GM21619 (cell line): ENCODE measurements at regions not wholly inside any gene's neighbourhood (a gene's known extent, or its start where the extent isn't known, plus 50 kb on each side); places are given as distances from the start of the nearest gene placed in this dataset.

Experiments
- ATAC-seq: cut with Tn5 transposase; IDR thresholded peaks from one replicate; pipeline ENCODE4 v1.9.1; 2021; ENCODE audit not compliant: unreplicated experiment

DNA sequence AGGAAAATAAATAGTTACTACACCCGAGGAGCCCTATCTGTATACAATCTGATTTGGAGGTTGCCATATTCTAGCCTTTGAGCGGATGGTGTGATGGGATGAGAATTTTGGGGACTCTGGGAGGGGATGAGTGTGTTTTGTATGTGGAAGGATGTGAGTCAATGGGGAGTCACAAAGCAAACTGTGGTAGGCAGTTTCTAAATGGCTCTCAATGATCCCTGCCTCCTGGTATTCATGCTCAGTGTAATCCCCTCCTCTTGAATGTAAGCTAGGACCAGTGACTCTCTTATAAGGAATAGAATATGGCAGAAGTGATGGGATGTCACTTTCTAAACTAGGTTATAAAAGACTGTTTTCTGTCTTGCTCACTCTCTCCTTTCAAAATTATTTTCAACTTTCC lies 205.7 kb upstream of the RIOK2 start:
- no peak for ATAC-seq

DNA sequence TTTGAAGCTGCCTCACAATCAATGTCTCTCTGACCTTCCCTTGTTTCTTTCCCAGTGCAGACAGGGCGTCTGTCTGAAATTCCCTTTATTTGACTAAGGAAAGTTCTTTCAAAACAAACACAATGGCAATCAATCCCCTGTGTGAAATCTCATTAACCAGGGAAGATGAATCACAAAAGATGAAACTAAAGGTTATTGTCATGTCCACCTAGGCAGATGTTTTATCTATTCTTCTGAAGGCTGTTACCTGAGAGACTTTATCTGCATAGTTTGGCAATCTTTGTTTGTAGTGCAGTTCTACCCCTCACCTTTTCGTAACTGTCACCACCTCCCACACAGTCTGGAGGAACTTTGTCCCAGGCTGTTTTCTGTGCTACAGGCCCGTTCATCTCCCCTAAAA lies 217.5 kb upstream of the RIOK2 start:
- no peak for ATAC-seq

DNA sequence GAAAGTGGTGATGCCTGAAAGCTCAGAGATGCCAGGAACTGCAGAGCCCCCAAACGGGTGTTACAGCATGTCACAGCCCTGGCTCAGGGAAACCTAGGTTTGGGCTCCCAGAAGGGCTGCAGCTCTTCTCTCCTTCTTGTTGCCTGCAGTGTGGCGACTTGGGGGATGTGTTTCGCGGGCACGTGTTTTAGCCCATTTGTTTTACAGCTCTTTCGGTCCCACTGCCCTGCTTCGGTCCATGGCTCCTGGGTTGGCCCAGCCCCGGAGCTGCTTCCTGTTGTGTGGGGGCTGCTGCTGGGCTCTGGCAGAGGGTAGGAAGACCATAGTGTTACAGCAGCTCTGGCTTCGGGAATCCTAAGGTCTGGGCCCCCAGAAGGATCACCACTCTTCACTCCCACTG lies 222.9 kb upstream of the RIOK2 start:
- no peak for ATAC-seq

DNA sequence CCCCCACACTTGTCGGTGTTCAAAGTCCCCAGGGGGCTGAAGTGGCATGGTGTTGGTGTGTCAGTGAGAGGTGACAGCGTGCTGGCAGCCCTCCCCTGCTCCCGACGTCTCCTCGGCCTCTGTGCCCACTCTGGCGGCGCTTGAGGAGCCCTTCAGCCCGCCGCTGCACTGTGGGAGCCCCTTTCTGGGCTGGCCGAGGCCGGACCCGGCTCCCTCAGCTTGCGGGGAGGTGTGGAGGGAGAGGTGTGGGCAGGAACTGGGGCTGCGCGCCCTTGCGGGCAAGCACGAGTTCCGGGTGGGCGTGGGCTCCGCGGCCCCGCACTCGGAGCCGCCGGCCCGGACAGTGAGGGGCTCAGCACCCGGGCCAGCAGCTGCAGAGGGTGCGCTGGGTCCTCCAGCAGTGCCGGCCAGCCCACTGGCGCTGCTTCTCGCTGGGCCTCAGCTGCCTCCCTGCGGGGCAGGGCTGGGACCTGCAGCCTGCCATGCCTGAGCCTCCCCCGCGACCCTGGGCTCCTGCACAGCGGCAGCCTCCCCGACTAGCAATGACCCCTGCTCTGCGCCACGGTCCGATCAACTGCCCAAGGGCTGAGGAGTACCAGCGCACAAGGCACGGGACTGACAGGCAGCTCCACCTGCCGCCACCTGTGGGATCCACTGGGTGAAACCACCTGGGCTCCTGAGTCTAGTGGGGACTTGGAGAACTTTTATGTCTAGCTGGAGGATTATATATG lies 224.1 kb upstream of the RIOK2 start:
- no peak for ATAC-seq

DNA sequence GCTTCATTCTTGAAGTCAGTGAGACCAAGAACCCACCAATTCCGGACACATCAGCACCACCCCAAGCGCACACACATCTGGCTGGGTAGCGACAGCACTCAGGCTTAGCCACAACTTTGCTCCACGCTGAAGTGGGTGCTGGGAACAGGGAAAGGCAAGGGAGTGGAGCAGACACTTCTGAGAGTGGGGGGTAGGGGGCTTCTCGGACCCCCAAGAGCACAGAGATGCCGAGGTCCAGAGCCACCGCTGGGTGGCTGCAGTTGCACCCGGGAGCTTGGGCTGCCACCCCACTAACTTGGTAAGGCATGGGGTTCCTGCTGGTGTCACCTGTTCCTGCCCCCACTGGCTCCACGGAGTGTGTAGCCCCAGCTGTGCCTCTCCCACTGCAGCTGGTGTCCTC lies 225.3 kb upstream of the RIOK2 start:
- ATAC-seq, result no peak

DNA sequence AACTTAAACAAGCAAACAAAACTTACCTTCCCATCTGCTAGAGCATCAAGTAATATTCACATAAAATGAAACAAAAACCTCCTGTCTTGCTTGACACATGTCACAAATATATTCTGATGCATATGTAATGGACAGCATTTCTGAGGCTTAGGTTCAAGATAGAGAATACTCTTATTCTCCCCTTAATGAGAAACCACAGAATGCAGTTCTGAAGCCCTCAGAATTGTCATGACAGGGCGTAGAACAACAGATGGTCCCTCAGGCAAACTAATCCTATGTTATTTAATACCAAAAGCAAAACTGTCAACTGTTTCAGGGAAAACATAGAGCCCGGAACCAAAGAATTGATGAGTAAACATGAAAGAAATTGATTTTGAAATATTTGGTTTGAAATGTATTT lies 229.9 kb upstream of the RIOK2 start:
- ATAC-seq, result no peak

DNA sequence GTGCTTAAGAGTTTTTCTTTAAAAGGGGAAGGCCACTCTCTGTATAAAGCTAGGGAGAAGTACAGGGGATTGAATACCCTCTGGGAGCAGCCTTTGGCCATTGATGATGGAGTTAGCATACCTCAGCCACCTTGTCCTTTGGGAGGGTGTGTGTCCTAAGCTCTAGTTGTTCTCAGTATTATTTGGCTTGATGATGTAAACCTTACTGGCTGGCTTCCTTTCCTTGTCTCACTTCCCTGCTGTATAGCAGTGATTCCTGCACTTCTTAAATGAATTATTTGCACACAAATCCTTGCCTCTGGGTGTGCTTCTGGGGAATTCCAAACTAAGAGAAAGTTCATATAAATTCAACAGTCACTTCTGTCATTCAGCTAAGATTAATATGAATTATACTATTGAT lies 234.9 kb upstream of the RIOK2 start:
- no peak for ATAC-seq

DNA sequence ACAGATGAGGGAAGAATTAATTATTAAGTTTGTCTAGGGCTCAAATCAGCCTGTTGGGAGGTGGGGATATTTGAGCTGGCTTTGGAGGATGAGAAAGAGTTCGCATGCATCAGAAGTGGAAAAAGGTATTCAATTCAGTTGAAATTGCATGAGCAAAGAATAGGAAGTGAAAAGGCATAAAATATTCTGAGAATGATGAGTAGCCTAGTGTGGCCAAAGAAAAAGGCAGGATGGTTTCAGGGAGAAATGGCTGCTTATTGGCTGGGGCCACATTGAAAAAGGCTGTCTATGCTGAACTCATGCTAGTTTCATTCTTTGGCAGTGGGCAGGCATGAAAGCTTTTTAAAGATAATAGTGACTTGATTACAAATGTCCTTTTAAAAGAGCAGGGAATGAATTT lies 235.4 kb upstream of the RIOK2 start:
- ATAC-seq, result no peak

DNA sequence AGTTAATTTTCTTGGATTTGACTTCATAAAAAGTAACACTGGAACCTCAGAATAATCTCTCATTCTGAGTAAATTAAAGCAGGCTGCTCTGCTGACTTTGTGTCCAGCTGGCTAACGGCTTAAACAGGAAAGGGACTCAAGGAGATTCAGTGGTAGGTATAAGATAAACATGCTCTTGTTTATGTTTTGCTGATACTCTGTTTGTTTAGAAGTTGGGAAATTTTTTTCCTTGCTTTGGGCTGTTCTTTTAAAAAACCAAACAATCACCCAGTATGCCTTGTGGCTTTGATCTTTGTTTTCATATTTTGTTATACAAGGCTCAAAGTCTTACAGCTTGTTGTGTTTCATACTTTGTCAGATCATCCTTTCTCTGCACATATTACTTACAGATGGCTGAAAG lies 237.6 kb upstream of the RIOK2 start:
- no peak for ATAC-seq

DNA sequence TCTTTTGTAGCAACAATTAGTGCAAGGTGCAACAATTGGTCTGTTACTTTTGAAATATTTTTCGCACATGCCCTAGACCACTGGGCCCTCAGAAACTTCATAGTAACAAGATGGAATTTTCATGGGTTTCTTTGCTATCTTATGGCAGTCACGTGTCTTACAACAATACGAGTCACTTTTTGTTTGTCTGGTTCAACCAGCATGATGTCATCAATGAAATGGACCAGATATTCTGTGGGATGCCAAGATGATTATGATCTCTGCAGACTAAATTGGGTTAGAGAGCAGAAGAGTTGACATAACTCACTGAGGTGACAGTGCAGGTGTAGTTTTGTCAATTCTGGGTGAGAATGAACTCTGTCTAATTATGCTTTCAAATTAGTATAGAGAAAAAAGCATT lies 239.6 kb upstream of the RIOK2 start:
- no peak for ATAC-seq

DNA sequence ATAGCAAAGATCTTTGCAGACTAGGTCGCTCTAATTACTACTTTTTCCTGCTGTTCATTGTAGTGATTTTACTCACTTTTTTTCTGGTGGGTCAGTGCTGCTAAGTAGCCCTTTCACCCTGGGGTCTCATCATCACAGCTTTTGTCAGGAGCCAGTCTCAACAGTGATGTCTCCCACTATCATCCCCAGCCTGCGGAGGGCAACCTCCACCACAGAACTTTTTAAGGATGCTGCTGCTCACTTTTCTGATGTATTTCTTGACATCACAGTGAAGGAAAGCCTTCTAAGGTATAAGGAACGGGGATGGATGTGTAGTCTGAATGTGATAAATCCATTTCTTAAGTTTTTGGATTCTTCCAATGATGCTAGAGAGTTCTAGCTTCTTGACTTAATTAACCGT lies 242.5 kb upstream of the RIOK2 start:
- no peak for ATAC-seq

DNA sequence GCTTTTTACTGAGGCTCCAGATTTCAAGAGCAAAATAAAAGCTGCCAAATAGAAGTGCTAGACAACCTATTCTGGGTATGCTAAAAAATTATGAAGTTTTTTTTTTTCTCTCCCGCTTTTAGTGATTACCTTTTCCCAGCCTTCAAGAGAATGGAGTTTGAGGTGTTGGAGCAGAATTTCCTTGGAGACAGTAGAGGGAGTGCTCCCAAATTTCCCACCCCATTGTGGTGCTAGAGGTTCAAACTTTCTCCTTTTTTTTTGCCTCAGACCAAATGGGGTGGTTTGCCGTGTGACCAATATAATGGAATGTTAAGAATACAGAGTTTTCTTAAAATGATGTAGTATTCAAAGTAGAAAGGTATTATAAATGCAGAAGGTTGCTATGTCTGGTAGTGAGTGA lies 244.2 kb upstream of the RIOK2 start:
- no peak for ATAC-seq

DNA sequence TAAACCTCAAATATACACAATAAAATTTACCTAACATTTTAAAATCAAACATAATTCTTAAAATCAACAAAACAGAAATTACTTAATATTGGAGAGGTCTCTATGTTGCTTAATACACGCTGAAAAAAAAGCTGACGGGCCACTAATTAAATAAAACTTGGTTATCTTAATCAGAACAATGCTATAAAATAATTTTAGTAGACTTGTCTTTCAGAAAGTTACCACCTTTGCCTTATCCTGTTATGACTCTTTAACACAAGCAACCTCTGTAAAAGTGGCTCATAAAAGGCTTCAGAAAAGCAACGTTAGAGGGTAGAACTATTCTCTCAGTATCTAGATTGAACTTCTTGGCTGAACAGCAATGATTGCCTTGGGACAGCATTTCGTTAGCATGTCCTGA lies 251.0 kb upstream of the RIOK2 start:
- ATAC-seq, result no peak

DNA sequence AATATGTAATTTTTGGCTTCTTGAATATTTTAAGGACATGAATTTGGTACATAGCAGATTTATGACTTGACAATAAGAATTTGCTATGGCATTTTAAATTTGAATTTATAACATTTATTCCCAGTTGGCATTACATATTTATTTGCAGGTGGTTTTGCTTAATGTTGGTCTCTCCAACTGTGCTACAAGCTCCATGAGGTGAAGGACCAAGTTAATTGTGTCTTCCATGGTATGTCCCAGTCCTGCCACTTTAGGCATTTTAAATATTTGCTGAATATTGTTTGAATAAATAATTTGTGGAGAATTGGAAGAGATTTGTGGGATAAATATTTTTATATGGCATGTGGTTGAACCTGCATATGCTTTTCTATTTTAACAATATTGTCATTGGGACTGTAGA lies 253.4 kb upstream of the RIOK2 start:
- no peak for ATAC-seq

DNA sequence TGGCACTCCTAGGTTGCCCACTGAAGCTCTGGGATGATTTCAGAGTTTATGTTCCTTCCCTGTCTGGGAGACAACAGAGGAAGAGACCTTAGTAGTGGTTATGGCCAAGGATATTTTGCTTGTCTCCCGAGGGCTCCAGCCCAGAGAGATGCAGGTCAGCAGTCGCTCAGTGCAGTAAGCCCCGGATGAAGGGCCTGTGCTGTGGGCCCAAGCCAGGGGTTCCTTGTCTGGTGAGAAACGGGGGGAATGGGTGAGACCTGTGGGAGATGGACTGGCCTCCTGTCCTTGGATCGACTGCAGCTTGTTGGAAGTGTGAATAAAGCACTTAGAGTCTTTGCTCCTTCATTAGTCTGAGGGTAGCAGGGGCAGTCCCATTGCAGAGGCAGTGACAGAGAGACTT lies 260.7 kb upstream of the RIOK2 start:
- ATAC-seq, result no peak

DNA sequence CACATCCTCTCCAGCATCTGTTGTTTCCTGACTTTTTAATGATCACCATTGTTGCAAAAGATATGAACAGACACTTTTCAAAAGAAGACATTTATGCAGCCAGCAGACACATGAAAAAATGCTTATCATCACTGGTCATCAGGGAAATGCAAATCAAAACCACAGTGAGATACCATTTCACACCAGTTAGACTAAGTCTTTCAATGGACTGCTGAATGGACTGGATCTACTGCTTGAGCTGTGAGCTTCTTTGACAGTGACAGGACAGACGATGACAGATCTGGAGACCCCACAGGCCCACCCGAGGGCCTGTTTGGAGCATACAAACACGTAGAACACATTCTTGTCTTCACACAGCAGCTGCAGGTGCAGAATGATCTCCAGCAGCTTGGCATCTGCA lies 266.1 kb upstream of the RIOK2 start:
- no peak for ATAC-seq

DNA sequence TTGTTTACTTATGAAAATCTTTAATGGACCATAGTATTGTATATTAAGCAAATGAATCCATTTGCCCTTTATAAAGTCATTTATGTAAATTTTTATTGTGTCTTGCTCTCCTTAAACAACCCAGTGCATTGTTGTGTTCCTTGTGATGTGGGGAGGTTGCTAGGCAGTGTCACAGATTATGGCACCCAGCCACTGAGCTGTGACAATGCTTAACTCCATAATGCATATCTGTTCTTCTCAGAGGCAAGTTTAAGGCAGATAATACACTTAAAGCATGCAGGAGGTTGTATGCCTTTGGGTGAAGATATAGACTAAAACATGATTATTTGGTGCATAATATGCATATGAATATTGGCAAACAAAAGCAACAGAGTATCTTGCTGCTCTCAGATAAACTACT lies 269.6 kb upstream of the RIOK2 start:
- no peak for ATAC-seq

DNA sequence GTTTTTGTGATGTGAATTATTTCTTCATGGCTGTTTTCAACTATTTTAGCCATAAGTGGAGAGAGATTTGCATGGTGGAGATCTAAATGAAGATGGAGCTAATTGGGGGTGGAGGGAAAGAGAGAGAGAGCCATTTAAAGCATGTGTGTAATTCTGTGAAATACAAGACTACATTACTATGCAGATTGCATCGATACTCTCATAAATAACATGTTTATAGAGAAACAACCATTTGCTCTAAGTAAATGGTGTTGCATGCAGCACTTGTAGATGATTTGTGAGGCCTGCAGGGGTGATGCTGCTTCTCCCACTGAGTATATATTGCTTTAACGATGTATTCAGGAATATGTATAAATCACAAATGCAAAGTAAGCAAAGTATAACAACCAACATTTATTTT lies 270.2 kb upstream of the RIOK2 start:
- ATAC-seq, result no peak

DNA sequence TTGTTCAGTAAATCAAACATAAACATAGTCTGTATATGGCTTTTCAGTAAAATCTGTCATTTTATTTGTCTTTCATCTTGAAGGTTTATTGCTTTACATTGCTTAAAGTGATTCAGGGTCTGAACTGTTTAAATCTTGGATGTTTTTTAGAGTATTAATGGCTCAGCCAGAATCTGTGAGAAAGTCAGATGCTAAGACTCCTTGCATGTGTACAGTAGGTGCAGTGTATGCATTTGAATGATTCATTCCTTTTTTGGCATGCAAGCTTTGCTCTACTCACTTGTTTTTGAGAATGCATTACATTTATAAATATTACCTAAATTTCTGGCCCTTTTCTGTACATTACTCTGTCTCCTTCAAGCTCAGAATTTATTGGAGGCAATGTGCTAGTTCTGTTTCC lies 271.0 kb upstream of the RIOK2 start:
- no peak for ATAC-seq

DNA sequence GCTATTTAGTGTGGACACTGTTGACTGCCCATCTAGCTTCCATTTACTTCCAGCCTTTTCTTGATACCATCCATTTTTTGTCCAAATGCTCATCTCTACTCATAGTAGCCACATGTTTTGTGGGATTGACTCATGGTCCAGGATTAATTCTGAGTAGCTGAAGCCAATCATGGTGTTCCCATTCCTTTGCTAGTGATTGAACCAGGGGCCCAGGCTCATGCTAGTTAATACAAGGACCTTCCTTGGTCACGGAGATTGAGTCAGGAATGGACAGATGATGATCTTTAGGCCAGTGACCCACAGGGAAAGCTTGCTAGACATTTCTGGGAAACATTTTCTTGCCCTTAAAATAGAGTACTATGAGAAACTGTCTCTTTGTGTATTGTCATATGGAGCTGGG lies 272.9 kb upstream of the RIOK2 start:
- ATAC-seq, result no peak

DNA sequence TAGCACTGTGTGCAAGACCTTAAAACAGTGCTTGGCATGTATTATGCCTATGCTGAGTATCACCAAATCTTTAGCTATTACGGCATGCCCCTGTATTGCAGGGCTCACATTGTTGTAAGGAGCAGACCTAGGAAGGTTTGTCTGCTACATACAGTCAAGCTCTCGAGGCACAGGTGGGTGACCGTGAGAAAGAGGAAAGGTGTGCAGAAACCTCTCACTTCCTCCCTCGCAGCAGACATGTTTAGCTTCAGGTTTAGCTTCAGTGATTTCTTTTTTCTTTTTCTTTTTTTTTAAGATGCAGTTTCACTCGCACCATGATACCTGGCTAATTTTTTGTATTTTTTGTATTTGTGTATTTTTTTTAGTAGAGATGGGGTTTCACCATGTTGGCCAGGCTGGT lies 275.8 kb upstream of the RIOK2 start:
- ATAC-seq, result peak; percentile 59

DNA sequence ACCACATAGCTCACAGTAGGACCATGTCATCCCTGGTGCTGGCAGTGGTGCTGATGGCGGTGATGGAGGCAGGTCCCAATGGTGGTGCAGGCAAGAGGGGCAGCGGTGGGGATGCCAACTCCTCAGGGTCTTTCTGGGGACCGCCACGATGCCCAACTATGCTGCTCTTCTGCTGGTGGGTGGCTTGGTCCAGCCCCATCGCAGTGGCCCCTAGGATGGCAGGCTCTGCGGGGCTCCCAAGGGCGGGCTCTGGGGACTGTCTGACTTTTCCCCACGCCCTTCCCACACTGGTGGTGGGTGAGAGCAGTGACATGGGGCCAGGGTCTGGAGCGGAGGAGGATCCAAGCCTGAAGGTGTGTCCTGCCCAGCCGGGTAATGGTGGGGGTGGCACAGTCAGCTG lies 288.9 kb upstream of the RIOK2 start:
- ATAC-seq, result no peak

DNA sequence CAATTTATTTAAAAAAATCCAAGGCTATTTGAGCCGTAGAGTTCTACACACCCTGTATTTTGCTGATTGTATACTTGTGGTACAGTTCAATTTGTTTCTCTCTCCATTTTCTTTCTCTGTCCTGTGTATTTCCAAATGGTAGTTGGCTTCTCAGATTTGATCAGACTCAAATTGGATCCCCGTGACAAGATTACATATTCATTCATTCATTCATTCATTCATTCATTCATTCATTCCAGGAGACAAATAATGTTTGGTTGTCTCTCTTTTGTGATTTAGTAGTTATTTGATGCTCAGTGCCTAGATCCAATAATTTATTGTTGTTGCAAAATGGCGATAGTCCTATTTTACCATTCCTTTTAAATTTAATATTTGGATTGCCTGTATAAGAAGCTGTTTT lies 292.8 kb upstream of the RIOK2 start:
- no peak for ATAC-seq
